HG02884 (cell line): ENCODE measurements at regions not wholly inside any gene's neighbourhood (a gene's known extent, or its start where the extent isn't known, plus 50 kb on each side); places are given as distances from the start of the nearest gene placed in this dataset.

Source experiments
- ATAC-seq: cut with Tn5 transposase; IDR thresholded peaks from one replicate; pipeline ENCODE4 v1.9.1; 2021; ENCODE audit warnings: mild to moderate bottlenecking, moderate library complexity; ENCODE audit not compliant: unreplicated experiment

DNA sequence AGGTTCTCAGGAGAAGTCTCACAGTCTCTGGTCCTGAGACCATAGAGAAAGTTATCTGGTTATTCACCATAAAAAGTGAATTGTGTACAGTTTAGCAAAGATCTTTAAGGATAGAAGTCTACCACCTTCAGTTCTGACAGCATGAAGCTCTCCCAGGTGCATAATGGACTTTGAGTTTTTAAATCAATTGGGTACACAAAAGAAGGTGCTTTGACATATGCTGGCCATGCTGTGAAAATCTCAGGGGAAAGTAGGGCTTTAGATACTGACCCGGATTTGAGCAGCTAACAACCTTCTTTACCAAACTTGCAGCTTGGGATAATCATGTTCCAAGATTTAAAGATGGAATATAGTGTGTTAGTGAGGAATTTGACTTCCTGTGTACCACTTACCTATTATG is 264.2 kb downstream of the ZSWIM6 start:
- ATAC-seq: no peak

DNA sequence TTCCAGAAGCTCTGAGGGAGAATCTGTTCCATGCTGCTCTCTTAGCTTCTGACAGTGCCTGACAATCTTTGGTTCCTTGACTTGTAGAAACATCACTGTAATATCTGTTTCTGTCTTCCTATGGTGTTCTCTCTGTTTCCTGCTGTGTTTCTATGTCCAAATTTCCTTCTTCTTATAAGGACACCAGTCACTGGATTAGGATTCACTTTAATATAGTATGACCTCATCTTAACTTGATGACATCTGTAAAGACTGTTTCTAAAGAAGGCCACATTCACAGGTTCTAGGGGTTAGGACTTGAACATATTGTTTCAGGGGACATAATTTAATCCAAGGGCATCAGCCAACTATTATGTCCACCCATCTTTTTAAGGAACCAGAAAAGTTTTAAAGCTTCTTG is 265.6 kb downstream of the ZSWIM6 start:
- ATAC-seq: no peak

DNA sequence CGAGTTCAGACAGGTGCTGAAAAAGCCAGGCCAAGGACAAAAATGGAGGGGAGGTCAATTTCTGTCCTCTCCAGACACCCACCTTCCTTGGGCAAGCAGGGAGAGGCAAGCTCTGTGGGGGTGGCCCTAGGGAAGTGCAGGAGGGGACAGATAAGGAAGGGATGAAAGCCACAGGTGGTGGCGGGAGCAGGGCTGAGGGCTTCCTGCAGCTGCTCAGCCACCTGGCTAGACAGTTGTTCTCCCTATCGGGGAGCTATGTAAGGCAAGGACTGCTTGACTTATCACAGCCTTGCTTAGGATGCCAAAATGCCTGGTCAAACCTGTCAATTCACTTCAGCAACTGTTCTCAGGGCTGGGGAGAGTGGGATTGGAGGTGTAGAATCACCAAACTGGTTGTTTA is 266.1 kb downstream of the ZSWIM6 start:
- ATAC-seq: no peak

DNA sequence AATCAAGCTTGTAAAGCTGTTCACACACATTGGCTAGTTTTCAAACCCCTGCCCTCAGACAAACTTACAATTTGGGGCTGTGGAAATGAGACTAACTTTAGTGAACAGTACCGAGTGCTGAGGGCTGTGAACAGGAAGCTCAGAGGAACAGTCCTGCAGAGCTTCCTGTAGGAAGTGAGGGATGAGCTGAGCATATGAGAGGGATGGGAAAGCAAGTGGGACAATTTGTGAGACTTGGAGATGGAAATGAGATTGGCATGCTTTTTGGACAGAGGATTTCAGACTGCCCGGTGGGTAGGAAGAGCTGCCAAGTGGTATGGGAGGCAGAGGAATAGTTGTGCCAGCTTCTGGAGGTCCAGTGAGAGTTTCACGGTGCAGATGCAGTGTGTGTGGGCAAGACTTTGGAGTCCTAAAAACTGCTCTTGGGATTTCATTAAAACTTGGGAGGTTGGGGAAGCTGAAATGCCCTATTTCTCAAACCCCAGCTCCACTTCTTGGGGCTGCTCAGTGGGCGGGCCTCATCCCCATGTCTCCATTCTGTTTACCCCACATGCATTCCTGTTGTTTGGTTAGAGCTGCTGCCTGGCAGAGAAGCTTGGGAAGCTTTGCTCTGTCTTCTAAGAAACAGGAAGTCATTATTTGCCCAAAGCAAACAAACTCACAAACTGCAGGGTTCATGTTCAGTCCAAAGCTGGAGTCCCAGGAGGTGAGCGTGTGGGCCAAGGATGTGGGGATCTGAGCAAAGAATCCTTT is 267.5 kb downstream of the ZSWIM6 start:
- no peak for ATAC-seq

DNA sequence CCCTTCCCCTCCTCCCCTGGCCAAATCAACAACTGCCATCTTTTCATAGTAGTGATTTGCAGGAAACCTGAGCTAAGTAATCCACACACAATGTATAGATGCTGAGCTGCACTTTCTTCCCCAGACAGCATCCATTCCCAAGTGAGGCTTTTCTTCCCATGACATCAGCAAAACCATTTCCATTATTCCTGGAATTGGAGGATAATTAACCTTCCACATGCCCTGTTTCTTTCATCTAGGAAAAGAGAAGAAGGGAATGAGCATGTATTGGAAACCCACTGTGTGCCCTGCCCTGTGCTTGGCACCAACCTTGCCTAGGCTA is 268.0 kb downstream of the ZSWIM6 start:
- ATAC-seq: no peak

DNA sequence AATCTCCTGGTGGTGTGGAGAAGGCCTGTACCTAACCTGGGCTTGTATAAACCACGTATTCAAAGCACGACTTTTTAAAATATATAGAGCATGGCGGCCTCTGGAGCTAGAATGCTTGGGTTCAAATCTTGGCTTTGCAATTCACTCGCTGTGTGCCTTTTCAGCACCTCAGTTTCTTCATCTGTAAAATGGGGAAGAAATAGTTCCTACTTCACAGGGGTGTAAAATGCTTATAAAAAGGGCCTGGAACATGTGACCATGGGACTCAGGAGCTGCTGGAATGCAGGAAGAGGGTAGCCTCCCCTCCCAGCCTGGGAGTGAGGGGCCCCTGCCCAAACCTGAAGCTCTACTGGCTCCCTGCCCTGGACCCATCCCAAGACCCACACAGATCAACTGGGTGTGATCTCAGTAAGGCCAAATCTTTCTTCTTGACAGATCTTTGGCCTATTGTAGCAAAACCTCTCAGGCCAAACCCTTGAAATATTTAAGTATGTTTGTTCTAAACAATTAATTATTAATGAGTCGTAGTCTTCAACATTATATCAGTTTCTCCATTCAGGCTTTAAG is 269.0 kb downstream of the ZSWIM6 start:
- ATAC-seq: no peak

DNA sequence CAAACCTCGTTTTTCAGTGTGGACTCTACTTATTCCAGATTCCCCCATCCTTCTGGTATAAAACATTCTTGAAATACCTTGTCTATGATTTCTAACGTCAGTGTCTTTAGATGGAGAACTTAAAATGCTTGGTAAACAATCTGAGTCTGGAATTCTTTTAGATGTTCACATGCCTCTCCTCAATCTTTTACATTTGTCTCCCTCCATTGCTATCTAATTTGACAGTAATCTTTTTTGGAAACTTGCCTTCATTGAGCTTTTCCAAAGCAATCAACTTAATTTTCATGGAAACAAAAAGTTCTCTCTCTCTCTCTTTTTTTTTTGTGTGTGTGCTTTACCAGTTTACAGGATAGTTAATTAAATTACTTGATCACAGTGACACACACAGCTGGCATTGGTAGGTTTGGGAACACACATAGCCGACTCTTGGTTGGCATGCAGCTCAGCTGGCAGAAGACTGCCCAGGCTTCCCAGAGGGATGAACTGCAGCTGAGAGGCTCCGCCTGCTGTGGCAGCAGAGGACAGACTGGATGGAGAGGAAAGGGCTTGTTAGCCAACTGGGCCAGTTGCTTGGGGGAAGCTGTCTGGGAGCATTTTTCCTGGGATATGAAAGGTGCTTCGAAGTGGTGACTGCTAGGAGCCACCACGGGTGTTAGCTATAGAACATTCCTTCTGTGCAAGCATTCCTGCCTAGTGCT is 271.3 kb downstream of the ZSWIM6 start:
- ATAC-seq: no peak

DNA sequence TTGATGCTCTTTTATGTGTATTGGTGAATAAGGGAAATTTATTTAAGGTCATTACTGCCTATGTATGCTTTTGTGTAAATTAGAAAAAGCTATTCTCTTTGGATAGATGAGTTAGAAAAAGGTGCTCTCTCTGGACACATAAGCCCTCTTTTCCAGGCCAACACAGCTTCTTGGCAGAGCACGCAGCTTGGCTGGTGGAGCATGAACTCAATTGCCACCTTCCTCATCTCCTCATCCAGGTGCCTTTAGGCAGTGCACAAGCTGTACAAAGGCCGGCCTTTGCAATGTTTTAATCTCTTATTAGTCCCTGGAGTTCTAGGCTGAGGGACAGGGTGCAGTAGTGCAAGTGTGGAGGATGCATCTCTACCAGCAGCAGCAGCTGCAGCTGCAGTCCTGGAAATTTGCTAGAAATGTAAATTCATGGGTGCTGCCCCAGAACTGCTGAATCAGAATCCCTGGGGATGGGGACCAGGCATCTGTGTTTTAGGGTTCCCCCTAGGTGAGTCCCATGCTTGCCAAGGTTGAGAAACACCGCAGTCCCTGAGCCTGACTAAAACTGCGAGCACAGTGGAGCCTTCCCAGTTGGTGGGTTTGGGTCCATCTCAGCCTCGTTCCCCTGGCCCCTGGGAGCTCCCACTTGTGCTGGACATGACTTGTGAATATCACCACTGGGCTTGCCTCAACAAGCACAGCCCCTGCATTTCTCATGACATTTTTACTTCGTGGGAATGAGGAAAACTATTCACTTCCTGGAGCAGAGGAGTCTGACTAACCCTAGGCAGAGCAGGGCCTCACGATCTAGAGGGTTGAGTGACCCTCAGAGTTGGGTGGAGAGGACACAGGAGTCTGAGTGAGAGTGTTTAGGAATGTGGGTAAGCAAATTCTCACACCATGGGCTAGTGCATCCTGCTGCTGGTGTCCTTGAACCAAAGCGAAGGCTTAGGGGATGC is 272.3 kb downstream of the ZSWIM6 start:
- no peak for ATAC-seq

DNA sequence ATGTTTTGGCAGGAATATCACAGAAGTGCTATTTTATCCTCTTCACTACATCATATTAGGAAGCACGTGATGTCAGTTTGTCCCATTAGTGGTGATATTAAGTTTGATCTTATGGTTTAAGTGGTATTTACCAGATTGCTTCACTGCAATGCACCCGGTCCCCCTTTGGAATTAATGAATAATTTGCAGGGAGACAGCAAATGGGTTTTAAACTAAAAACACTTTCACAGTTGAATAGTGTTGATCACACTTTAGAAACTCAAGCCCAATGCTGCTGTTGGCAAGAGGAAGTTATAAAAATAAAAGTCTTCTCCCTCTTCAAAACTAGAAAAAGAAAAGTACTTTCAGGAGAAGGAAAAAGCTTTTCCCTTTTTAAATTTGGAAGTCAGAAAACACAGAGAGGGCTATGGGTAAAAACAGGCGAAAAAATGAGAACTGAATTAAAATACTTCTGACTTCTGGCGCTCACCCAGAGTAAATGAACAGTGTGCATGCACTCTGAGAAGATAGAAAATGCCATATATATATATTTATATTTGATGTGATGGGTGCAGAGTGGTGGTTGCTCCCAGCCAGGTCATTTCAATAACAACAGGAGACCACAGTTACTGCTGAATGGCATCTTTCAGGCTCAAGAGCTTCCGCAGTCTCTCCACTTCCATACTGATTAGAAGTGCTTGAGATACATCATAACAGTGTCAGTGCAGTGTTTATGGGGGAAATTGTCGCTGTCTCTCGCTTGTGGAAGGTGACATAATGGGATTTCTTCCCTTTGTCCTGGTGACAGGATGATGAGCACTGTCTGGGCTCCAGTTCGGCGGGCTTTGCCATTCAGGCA is 278.0 kb downstream of the ZSWIM6 start:
- no peak for ATAC-seq

DNA sequence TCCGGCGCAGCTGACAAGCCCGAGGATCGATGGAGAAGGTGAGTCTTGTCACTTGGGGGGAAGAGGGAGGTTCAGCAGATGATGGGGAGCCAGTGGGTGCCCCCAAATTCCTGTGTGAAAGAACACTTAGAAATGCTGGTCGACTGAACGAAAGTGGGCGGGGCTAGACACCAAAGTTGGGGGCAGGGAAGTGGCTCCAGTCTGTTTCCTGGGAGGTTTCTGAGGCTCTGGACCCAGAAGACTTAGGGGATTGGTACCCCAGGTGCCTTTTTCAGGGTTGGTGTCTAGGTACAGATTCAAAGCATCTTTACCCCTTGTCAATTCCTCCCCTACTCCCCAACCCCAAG is 278.6 kb downstream of the ZSWIM6 start:
- no peak for ATAC-seq

DNA sequence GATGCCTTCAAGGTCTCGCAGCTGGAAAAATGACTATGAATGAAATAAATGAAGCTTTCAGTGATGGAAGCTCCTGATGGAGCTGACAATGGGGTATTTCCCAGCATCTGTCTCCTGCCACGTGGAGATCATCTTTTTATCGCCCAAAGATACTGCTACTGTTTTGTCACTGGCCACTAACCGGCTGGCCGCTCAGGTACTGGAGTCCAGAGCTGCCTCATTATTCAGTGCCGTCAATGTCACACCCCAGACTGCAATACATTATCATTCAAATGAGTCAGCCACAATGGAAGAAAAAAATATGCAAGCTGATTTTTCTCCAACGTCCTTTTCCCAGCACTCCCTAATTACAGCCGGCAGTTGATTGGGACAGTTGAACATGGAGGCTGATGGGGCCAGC is 280.4 kb downstream of the ZSWIM6 start:
- ATAC-seq: no peak

DNA sequence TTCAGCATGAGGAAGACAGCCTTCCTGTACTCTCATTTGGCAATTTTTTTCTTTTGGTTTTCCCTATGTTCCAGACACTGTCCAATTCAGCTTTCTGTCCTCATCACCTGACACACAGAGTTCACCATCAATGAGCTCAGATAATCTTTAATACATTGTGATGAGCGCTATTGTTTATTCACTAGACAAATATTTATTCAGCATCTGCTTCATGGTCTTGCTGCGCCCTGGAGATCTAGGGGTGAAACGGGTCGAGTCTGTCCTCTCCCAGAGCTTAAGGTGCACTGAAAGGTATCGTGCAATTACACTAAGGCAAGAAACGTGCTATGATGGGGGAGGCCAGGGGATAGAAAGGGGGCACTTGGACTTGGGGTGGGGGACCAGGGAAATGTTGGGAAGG is 281.6 kb downstream of the ZSWIM6 start:
- no peak for ATAC-seq

DNA sequence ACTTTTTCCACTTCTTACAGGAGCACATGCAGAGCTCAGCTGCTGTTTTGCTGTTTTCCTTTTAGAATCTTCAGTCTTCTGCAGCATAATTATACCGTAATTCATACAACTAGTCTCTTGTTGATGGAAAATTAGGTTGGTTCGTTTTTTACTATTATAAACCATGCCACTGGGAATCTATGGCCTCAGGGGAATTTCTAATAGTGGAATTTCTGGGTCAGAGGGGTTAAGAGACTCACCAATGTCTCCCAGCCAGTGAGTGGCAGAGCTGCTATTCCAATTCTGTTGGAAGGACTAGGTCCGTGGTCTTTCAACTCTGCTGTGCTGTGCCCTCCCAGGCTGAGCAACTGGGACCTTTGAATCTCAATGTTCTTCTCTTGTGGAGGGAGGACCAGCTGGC is 282.5 kb downstream of the ZSWIM6 start:
- no peak for ATAC-seq

DNA sequence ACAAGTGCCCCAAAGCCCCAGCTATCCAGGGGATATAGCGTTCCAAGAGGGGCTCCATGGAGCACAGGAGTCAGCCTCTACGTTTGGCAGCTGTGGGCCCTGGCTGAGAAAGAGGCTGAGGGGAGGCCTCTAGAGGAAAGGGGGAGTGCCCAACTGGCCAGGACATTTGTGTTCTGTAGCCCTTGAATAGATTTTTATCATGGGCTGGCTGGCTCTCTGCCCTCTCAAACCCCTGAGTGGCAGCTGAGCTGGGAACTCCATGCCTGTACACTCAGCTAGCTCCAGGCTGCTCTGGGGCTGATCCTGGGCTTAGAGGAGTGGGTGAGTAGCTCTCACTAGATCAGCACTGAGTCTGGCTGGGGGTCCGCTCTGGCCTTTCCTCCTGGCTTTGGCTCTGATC is 285.0 kb downstream of the ZSWIM6 start:
- ATAC-seq: no peak

DNA sequence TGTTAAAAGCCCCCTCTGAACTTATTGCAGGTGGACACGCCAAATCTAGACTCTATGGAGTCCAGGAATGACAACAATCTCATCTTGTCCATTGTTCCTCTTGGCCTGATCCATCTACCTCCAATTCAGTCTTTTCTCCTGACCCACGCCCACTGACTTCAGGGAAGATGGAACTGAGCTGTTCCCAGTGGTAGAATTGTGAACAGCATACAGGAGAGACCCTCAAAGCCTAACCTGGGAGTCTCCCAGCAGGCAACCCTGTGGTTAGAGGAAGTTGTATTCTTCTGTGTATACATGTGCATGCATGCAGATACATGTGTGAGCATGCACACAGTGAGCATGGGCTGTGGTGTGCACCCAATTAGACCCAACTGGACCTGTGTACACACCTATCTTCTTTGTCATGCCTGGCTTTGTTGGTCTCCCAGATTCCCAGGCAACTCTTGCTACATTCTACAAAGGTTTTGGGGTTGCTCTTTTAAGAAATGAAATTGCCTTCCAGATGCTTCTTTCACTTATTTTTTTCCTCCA is 286.0 kb downstream of the ZSWIM6 start:
- no peak for ATAC-seq

DNA sequence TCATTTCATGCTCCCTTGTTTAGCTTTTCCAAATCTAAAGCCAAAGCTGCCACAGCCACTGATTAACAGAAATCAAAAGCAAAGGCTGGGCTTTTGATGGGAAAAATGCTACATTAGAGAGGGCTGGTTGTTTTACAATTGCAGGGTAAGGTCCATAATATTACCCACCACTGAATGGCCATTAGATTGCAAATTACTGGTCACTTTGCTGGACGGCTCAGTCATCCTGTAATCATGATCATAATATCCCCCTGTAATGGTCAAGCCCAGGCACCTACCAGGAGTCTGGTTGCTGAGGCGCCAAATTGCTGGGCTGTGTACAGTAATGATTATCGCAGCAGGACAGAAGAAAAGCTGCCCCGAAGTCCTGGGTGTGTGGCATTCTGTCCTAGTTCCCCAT is 286.5 kb downstream of the ZSWIM6 start:
- no peak for ATAC-seq

DNA sequence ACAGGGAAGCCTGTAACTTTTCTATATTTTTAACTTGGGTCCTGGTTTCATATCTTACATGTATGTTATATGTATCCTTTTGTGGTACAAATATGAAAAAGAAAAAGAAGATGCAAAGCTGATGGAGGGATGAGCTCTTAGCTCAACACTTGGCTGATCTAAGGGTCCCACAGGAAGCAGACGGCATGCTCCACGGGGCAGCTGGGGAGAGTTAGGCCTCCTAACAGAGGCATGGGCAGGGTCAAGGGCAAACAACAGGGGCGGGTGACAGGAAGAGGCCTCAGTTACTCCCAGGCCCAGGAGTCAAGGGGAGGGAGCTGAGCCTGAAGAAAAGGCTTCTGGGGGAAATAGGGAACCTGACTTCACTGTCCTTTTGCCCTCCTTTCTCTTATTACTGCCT is 287.2 kb downstream of the ZSWIM6 start:
- no peak for ATAC-seq

DNA sequence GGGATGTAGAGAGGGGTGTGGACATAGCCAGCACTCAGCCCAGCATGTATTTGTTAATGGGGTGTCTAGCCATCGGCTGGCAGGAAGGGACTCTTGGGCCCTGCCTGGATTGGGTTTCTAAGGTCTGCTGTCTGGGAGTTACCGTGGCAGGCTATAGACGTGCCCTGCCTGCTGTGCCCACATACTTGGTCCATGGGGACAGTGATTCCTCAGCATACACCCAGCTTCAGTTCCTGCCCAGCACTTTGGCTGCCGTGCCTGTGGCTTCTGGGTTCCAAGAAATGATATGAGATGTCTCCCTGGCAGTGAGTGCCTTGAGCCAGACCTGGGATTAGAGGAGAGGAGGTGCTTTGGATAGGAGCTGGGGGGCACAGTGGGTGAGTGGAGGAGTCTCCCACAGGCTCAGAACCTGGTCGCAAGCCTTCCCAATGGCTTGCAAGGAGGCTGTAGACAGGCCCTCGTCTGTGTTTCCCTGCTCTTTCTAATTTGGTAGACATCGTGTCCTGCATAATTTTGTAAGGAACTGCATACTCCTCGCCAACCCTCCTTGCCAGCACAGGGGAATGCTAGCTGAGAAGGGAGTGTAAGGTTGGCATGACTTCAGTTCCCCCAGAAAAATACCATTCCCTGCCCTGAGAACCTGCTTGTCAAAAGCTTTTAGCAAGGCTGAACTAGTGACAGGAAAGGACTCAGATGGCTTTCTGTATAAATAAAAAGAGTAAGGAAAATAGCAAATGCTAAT is 287.9 kb downstream of the ZSWIM6 start:
- no peak for ATAC-seq

DNA sequence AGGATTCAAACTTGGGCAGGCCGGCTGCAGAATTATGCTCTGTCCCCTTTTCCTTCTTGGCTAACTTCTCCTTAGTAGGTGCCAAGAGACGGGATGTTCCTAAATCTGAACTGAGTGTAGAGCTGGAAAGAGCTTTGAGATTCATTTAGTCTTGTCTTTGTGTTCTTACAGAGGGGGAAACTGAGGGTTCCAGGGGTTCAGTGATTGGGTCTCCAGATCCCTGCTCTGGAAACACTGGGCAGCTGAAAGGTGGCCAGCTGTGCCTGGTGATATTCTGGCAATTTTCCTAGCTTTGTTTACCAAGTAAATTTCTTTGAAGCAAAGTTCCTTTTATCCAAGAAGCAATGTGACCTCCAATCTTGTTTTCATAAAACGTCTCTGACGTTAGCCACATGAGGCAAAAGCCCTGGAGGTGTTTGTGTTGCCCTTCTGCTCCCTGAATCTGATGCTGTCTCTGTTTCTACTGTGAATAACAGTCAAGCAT is 288.7 kb downstream of the ZSWIM6 start:
- ATAC-seq: no peak
